ENCODE measurements at regions not wholly inside any gene's neighbourhood (a gene's known extent, or its start where the extent isn't known, plus 50 kb on each side); places are given as distances from the start of the nearest gene placed in this dataset.

DNA sequence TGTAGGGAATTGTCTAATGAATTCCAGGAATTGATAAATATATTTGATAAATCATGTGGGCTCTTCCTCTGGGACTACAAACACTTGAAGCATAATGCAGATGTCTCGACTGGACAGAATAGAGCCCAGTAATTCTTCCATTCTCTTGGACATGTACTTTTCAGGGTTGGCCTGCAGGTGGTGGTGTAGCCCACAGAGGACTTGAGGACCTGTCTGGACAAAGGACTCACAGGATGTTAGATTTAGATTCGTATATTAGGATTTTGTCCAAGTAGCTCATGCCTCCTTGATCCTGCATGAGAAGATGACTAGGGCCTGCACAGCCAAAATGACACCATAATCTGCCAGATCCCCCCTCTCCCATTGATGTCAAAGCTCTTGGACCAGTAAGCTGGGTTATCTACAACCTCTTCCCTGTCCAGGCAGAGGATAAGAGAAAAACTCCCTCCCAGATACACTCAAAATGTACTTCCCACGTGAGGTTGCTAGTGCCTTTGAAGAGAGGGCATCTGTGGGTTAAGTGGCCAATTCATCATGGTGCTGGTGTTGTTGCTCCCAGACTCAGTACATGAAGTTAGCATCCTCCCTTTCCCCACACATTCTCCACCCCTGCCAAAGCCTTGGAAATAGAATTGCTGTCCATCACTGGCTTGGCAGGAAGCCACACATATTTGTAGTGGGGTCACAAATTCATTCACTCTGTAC, 88.6 kb upstream of the ZNF280D start:
- DNase-seq (peak; percentile 40), ATAC-seq (replicated peaks in 1 of 2) (peak; percentile 41 to 64)
- no peak overlapping the region for H3K4me3 Mint-ChIP-seq
- peaks cover 14% of the 10 kb centered on the region for H3K27me3 Mint-ChIP-seq (ENCODE audit: low read depth)
- no peaks in the 10 kb centered on the region for H3K4me1 Mint-ChIP-seq (ENCODE audit: low read depth)
- H3K9me3 Mint-ChIP-seq = no peaks in the 10 kb centered on the region
- H3K36me3 Mint-ChIP-seq (ENCODE audit: insufficient read depth in 2 of 2) = no peaks in the 10 kb centered on the region
- no peak overlapping the region for H3K27ac Mint-ChIP-seq

DNA sequence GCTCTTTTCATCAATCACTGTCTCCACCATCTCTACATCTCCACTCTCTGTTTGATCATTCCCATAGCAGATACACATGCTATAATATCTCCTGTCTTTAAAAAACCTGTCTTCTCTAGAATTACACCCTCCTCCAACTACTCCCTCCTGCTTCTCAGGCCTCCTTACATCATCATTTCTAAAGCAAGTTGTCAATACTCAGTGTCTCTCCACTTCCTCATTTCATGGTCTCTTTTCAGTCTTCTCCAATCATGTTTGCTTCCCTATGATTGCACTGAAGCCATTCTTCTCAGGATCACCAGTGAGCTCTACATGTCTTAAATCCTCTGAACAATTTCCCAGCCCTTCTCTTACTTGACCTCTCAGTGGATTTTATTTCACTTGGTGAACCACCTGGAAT, 87.0 kb upstream of the ZNF280D start:
- H3K27me3 Mint-ChIP-seq (ENCODE audit: low read depth) = peaks cover 14% of the 10 kb centered on the region

DNA sequence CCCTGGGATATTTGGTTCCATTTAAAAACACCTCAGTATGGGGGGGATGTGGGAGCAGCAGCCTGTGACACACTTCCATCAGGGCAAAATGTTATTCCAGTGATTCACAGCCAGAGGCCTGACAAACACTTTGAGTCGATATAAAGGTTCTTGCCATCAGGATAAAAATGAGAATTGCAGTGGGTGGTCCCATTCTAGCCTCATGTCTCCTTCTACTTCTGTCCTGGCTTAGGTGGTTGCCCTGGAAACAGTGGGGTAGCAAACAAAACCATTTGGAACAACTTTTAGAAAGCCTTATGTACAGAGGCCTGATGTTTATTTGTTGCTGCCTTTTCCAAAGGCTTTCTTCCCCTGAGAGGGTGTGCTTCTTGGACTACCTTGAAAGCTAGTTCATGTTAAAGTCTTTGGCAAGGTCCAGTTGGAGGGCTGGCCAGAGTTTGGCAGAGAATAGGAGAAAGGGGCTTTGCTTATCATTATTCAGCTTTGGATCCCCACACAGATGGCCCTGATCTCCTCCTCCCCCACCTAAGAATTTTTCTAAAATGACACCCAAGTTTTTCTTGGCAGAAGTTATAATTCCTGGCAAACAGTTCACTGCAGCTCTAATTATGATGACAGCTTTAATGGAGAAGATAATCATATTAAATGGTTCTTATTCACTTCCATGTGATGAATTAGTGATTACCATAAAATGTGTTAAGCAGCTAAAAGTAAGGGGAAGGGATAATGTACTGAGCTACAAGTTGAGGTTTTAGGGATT, 84.2 kb upstream of the ZNF280D start:
- DNase-seq (no peak), ATAC-seq (replicated peaks in 1 of 2) (no peak)
- Mint-ChIP-seq H3K36me3 (ENCODE audit: insufficient read depth in 2 of 2) (no peaks in the 10 kb centered on the region), H3K4me1 (ENCODE audit: low read depth) (no peaks in the 10 kb centered on the region), H3K27me3 (ENCODE audit: low read depth) (peaks cover 7% of the 10 kb centered on the region), H3K27ac (no peak overlapping the region), H3K9me3 (no peaks in the 10 kb centered on the region), H3K4me3 (no peak overlapping the region)

More for the DNA sequence above, 87.0 kb upstream of the ZNF280D start:
- H3K36me3 Mint-ChIP-seq (ENCODE audit: insufficient read depth in 2 of 2) = no peaks in the 10 kb centered on the region
- DNase-seq (no peak), ATAC-seq (replicated peaks in 1 of 2) (no peak)
- no peaks in the 10 kb centered on the region for H3K4me1 Mint-ChIP-seq (ENCODE audit: low read depth)
- H3K4me3 Mint-ChIP-seq = no peak overlapping the region
- no peak overlapping the region for H3K27ac Mint-ChIP-seq
- no peaks in the 10 kb centered on the region for H3K9me3 Mint-ChIP-seq

DNA sequence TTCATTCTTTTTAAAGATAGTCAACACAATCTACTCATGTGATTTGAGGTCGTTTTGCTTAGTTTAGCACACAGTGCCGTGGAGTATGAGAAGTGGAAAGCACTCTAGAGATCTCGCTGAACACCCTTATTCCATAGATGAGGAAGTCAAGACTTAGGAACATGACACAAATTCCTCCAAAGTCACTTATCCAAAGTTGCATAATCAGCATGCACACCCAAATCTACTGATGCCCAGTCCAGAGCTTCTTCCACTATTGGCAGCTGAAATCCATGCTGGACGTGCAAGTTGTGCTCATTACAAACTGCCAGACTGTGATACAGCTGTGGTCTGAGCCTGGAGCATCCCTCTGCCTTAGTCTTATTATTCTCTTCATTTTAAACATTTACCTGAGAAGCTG, 83.5 kb upstream of the ZNF280D start:
- DNase-seq (no peak), ATAC-seq (replicated peaks in 1 of 2) (no peak)
- Mint-ChIP-seq H3K27me3 (ENCODE audit: low read depth) (peaks cover 6% of the 10 kb centered on the region), H3K36me3 (ENCODE audit: insufficient read depth in 2 of 2) (no peaks in the 10 kb centered on the region), H3K4me1 (ENCODE audit: low read depth) (no peaks in the 10 kb centered on the region), H3K4me3 (no peak overlapping the region), H3K9me3 (no peaks in the 10 kb centered on the region), H3K27ac (no peak overlapping the region)

DNA sequence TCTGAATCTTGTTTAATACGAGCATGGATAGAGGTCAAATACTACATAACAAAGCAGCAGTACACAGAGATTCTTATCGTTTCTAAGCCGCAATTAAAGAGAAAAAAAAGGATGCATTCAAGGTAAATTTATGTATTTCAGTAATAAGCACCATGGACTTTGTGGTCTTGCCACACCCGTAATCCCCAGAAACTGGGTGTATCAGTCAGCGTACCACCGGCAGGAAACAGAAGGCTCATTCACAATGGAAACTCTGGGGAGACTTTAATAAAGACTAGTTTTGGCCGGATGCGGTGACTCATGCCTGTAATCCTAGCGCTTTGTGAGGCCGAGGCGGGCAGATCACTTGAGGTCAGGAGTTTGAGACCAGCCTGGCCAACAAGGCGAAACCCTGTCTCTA, 81.9 kb upstream of the ZNF280D start:
- DNase-seq = no peak
- ATAC-seq (replicated peaks in 1 of 2) = peak in 1 of 2 donors; percentile 51
- H3K4me1 Mint-ChIP-seq (ENCODE audit: low read depth) = no peaks in the 10 kb centered on the region
- H3K4me3 Mint-ChIP-seq = no peak overlapping the region
- H3K27me3 Mint-ChIP-seq (ENCODE audit: low read depth) = peaks cover under 1% of the 10 kb centered on the region
- peaks cover 0 to 6% of the 10 kb centered on the region in 2 donors for H3K36me3 Mint-ChIP-seq (ENCODE audit: insufficient read depth in 2 of 2)
- H3K27ac Mint-ChIP-seq = no peak overlapping the region
- peaks cover 2 to 3% of the 10 kb centered on the region in 2 donors for H3K9me3 Mint-ChIP-seq

DNA sequence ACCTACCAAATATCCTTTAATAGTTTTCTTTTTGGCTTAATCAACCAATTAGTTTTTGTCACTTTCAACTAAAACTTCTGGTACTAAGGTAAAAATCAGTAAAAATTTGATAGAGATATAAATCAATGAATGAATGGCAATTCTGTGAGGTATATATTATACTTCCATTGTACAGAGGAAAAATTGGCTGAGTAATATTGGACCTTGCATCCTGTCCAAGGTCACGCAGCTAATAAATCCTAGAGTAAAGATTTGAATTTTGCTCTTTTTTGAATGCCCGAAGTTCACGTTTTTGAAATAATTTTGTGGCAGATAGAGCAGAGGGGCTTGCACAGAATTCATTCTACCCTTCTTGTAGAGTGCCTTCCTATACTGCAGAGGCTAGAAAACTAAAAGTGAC, 81.1 kb upstream of the ZNF280D start:
- ATAC-seq (replicated peaks in 1 of 2) (no peak), DNase-seq (no peak)
- Mint-ChIP-seq H3K36me3 (ENCODE audit: insufficient read depth in 2 of 2) (peaks cover 0 to 9% of the 10 kb centered on the region in 2 donors), H3K9me3 (peaks cover 2 to 5% of the 10 kb centered on the region in 2 donors), H3K27ac (no peak overlapping the region), H3K27me3 (ENCODE audit: low read depth) (no peaks in the 10 kb centered on the region), H3K4me3 (no peak overlapping the region), H3K4me1 (ENCODE audit: low read depth) (no peaks in the 10 kb centered on the region)

DNA sequence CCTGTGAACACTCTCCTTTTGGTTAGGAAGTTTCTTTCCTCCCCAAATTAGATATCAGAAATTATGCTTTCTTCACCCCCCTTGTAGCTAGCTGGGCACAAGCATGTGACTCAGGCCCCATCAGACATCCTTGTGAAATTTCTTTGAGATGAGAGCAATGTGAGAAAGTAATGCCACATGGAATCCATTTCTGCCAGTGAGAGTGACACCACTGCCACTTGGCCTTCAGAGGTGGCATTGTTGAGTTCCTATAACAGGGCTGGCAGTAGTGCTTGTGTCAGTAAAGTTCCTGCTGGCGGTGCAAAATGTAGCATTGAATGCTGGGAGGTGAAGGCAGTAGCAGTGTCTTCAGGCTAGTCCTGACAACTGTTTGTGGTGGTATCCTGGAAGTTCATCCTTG, 80.7 kb upstream of the ZNF280D start:
- no peak overlapping the region for H3K4me3 Mint-ChIP-seq
- no peaks in the 10 kb centered on the region for H3K27me3 Mint-ChIP-seq (ENCODE audit: low read depth)
- no peak for DNase-seq
- H3K36me3 Mint-ChIP-seq (ENCODE audit: insufficient read depth in 2 of 2) = peaks cover 0 to 12% of the 10 kb centered on the region in 2 donors
- no peak overlapping the region for H3K27ac Mint-ChIP-seq
- peaks cover 5 to 8% of the 10 kb centered on the region in 2 donors for H3K9me3 Mint-ChIP-seq
- no peak for ATAC-seq (replicated peaks in 1 of 2)
- H3K4me1 Mint-ChIP-seq (ENCODE audit: low read depth) = no peaks in the 10 kb centered on the region

DNA sequence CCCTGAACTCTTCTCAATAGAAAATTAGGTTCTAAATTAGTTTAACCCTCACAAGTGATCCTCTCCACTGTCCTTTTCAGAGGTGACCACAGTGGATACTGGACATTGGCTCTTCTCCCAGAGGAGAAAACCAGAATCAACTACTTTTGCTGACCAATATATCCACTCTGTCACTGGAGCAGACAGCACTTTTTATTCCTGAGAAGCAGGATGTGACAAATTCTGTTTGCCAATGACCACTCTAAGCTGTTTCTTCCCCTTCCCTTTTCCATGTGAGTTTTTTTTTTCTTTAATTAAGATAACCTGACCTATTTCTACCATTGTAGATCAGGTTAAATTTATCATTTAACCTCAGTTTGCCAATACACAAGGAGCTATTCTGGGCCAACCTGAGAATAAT, 79.7 kb upstream of the ZNF280D start:
- H3K36me3 Mint-ChIP-seq (ENCODE audit: insufficient read depth in 2 of 2) = peaks cover 2 to 20% of the 10 kb centered on the region in 2 donors
- DNase-seq = no peak
- ATAC-seq (replicated peaks in 1 of 2) = no peak
- peaks cover 6 to 10% of the 10 kb centered on the region in 2 donors for H3K9me3 Mint-ChIP-seq
- H3K4me1 Mint-ChIP-seq (ENCODE audit: low read depth) = no peaks in the 10 kb centered on the region
- H3K4me3 Mint-ChIP-seq = no peak overlapping the region
- no peaks in the 10 kb centered on the region for H3K27me3 Mint-ChIP-seq (ENCODE audit: low read depth)
- H3K27ac Mint-ChIP-seq = no peak overlapping the region

DNA sequence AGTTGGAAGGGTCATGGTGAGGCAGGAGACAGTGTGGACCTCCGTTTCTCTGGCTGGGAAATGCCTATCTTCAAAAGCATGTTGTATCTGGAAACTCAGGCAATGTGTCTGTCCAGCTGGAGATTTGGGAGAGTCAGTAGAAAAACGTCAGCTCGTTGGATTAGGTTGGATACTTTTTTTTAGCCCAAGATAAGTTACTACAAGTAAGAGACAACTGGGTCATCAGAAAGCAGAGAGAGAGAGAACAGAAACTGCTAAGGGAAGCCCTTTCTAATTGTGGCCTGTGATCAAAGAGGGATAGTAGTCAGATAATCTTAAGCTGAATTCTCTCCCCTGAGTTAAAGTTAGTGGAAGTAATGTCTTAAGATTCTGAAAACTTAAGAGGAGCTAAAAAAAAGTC, 78.9 kb upstream of the ZNF280D start:
- H3K36me3 Mint-ChIP-seq (ENCODE audit: insufficient read depth in 2 of 2) = peaks cover 2 to 24% of the 10 kb centered on the region in 2 donors
- ATAC-seq (replicated peaks in 1 of 2) (no peak), DNase-seq (no peak)
- no peaks in the 10 kb centered on the region for H3K27me3 Mint-ChIP-seq (ENCODE audit: low read depth)
- peaks cover 8 to 10% of the 10 kb centered on the region in 2 donors for H3K9me3 Mint-ChIP-seq
- no peak overlapping the region for H3K4me3 Mint-ChIP-seq
- no peak overlapping the region for H3K27ac Mint-ChIP-seq
- H3K4me1 Mint-ChIP-seq (ENCODE audit: low read depth) = no peaks in the 10 kb centered on the region

DNA sequence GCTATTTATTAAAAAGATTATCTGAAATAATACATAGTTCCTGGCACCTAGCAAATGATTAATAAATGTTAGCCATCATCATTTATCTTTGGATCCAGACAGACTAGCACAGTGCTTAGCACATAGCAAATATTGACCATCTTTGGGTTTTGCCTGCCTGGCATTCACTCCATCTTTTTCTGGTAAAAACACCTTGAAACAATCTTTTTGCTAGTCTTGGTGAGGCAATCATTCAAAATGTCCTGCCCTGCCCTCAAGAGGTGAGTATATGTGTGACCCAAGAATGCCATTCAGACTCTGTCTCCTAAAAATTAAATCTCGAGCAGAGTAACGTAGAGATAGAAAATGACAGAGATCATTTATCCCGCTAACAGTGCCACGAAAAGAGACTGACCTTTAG, 78.3 kb upstream of the ZNF280D start:
- no peaks in the 10 kb centered on the region for H3K27me3 Mint-ChIP-seq (ENCODE audit: low read depth)
- no peak overlapping the region for H3K4me3 Mint-ChIP-seq
- DNase-seq = no peak
- ATAC-seq (replicated peaks in 1 of 2) = no peak
- peaks cover 8 to 10% of the 10 kb centered on the region in 2 donors for H3K9me3 Mint-ChIP-seq
- no peak overlapping the region for H3K27ac Mint-ChIP-seq
- H3K4me1 Mint-ChIP-seq (ENCODE audit: low read depth) = no peaks in the 10 kb centered on the region
- H3K36me3 Mint-ChIP-seq (ENCODE audit: insufficient read depth in 2 of 2) = peaks cover 2 to 24% of the 10 kb centered on the region in 2 donors

DNA sequence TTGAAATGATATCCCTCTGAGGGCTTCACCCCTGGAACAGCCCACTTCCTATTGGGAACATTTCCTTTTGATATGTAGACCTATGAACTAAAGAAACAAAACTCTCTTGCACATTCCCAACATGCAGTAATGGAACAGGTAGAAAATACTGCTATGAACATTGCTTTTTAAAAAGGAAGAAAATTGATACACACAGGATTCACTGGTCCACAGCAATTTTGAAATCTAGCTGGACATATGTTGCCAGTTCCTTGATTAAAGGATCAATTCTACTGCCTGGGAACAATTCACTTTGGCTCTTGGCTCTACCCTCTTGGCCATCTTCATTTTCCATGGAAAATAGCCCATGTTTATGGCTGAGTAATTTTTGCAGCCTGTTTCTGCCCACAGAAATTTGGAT, 74.9 kb upstream of the ZNF280D start:
- Mint-ChIP-seq H3K4me1 (ENCODE audit: low read depth) (peaks cover 5% of the 10 kb centered on the region), H3K27ac (no peak overlapping the region), H3K4me3 (no peak overlapping the region), H3K36me3 (ENCODE audit: insufficient read depth in 2 of 2) (peaks cover 2 to 24% of the 10 kb centered on the region in 2 donors), H3K27me3 (ENCODE audit: low read depth) (no peaks in the 10 kb centered on the region), H3K9me3 (peaks cover 8 to 10% of the 10 kb centered on the region in 2 donors)
- ATAC-seq (replicated peaks in 1 of 2) = no peak
- no peak for DNase-seq

DNA sequence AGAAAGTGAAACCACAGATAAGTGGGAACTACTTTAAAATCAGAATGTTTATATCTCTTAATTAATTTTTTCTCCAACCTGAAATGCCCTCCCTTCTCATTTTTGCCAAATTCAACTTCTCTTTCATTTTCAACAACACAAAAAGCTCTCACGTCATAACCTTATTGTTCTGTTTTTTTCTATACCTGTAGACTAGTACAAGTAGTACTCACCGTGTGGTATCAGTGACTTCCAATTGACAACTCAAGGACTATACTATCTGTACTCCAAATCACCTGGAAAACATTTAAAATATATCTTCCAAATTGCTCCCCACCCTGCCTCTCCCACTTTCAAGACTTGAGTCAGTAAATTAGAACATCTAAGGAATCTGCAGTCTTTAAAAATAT, 72.8 kb upstream of the ZNF280D start:
- no peaks in the 10 kb centered on the region for H3K27me3 Mint-ChIP-seq (ENCODE audit: low read depth)
- peaks cover 5% of the 10 kb centered on the region for H3K4me1 Mint-ChIP-seq (ENCODE audit: low read depth)
- peak; percentile 7 to 50 for ATAC-seq (replicated peaks in 1 of 2)
- no peak for DNase-seq
- no peak overlapping the region for H3K27ac Mint-ChIP-seq
- peaks cover 2 to 24% of the 10 kb centered on the region in 2 donors for H3K36me3 Mint-ChIP-seq (ENCODE audit: insufficient read depth in 2 of 2)
- peaks cover 8 to 10% of the 10 kb centered on the region in 2 donors for H3K9me3 Mint-ChIP-seq
- peak overlapping the region in 1 of 2 donors; percentile 13 for H3K4me3 Mint-ChIP-seq

DNA sequence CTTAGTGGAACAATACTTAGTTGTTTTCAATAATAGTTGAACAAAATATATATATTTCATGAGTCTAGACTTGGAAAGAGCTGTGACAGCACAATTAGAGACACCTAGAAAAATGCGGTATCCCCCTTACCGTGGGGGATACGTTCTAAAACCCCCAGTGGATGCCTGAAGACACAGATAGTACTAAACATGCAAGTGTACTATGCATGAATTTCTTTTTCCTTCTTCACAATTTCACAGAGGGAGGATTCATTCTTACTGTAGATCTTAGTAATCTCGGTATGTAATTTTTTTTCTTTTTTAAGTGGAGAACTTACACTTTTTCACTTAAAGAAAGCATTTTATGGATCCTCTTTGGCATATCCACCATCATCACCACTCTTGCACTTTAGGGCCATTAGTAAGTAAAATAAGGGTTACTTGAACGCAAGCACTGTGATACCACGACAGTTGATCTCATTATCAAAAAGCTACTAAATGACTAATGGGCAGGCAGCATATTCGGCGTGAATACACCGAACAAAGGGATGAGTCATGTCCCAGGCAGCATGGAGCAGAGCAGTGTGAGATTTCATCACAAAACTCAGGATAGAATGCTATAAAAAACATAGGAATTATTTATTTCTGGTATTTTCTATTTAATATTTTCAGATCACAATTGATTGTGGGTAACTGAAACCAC, 72.3 kb upstream of the ZNF280D start:
- Mint-ChIP-seq H3K9me3 (peaks cover 6 to 7% of the 10 kb centered on the region in 2 donors), H3K36me3 (ENCODE audit: insufficient read depth in 2 of 2) (peaks cover 2 to 19% of the 10 kb centered on the region in 2 donors), H3K4me3 (peak overlapping the region in 1 of 2 donors; percentile 69), H3K27me3 (ENCODE audit: low read depth) (no peaks in the 10 kb centered on the region), H3K4me1 (ENCODE audit: low read depth) (peaks cover 5% of the 10 kb centered on the region), H3K27ac (no peak overlapping the region)
- ATAC-seq (replicated peaks in 1 of 2) = peak; percentile 78 to 99
- peak; percentile 21 to 26 for DNase-seq

Measured in activated T-cell treated with anti-CD3 and anti-CD28 coated beads, Interleukin-2, amount 50 U/mL, for 72 hours (primary cell).